A673 (cell line): ENCODE measurements at regions not wholly inside any gene's neighbourhood (a gene's known extent, or its start where the extent isn't known, plus 50 kb on each side); places are given as distances from the start of the nearest gene placed in this dataset.

Experiments
- BruUV-seq: library from RNA; stranded (reverse); fragments of 400-500 nt; replicated peaks from 2 replicates; lab custom pipeline; 2021; lab: Mats Ljungman, UMichigan
- CTCF ChIA-PET: fragments of 300-600 bp; sonication (Branson Sonifier 250); formaldehyde crosslinking; loops from one replicate; lab custom pipeline; 2022; ENCODE audit warnings: antibody characterized with exemption; lab: Charles Lee
- POLR2A ChIA-PET: fragments of 300-600 bp; sonication (Branson Sonifier 250); formaldehyde crosslinking; loops from one replicate; lab custom pipeline; 2022; ENCODE audit warnings: antibody characterized with exemption; ENCODE audit not compliant: low non-redundant PET; lab: Charles Lee
- DNase-seq: peaks from one replicate; pipeline ENCODE4 v3.0.0-alpha.2; 2015; ENCODE audit warnings: low spot score
- H3K27ac ChIP-seq: fragments of 200-600 bp; sonication (generic); 2 replicates; pipeline ENCODE4 v1.5.1; 2016; ENCODE audit warnings: mixed run types, low read depth, mild to moderate bottlenecking, mixed read lengths, antibody characterized with exemption, low read length; ENCODE audit not compliant: poor library complexity, severe bottlenecking
- H3K27me3 ChIP-seq: fragments of 200-600 bp; sonication (generic); replicated peaks from 2 replicates; pipeline ENCODE4 v1.6.1; 2017; ENCODE audit warnings: mixed run types, low read depth, mild to moderate bottlenecking, mixed read lengths, antibody characterized with exemption, low read length; ENCODE audit not compliant: insufficient read depth, poor library complexity
- H3K36me3 ChIP-seq: fragments of 200-600 bp; sonication (generic); 2 replicates; pipeline ENCODE4 v1.6.1; 2016; ENCODE audit warnings: mixed run types, mild to moderate bottlenecking, mixed read lengths, antibody characterized with exemption, low read length; ENCODE audit not compliant: insufficient read depth, poor library complexity, severe bottlenecking
- H3K4me1 ChIP-seq: fragments of 200-600 bp; sonication (generic); 2 replicates; pipeline ENCODE4 v1.6.1; 2017; ENCODE audit warnings: mixed run types, mild to moderate bottlenecking, mixed read lengths, antibody characterized with exemption, low read length; ENCODE audit not compliant: insufficient read depth, poor library complexity, severe bottlenecking
- H3K4me3 ChIP-seq: fragments of 200-600 bp; sonication (generic); 2 replicates; pipeline ENCODE4 v1.5.1; 2016; ENCODE audit warnings: low read depth, mixed run types, mild to moderate bottlenecking, mixed read lengths, low read length; ENCODE audit not compliant: poor library complexity, severe bottlenecking
- H3K9me3 ChIP-seq: fragments of 200-600 bp; sonication (generic); 2 replicates; pipeline ENCODE4 v1.6.1; 2016; ENCODE audit warnings: mixed run types, low read depth, mild to moderate bottlenecking, mixed read lengths, antibody characterized with exemption, low read length; ENCODE audit not compliant: poor library complexity, severe bottlenecking
- CTCF ChIP-seq: fragments of 300-800, 200-600 bp; sonication (generic); conservative IDR thresholded peaks from 2 replicates; pipeline ENCODE4 v1.5.1; 2017; ENCODE audit warnings: low read depth, mild to moderate bottlenecking, antibody characterized with exemption, low read length, moderate library complexity, mixed read lengths
- EZH2 ChIP-seq: fragments of 200-600 bp; sonication (generic); IDR thresholded peaks from 2 replicates; pipeline ENCODE4 v1.6.1; 2017; ENCODE audit warnings: borderline replicate concordance, low read depth, mild to moderate bottlenecking, mixed read lengths, antibody characterized with exemption, low read length; ENCODE audit not compliant: poor library complexity, severe bottlenecking
- intact Hi-C: fragments of 100-400 bp; cut with micrococcal nuclease; formaldehyde crosslinking; loops from one replicate; pipeline ENCODE4 v1.10.0; 2022; ENCODE audit not compliant: unreplicated experiment

DNA sequence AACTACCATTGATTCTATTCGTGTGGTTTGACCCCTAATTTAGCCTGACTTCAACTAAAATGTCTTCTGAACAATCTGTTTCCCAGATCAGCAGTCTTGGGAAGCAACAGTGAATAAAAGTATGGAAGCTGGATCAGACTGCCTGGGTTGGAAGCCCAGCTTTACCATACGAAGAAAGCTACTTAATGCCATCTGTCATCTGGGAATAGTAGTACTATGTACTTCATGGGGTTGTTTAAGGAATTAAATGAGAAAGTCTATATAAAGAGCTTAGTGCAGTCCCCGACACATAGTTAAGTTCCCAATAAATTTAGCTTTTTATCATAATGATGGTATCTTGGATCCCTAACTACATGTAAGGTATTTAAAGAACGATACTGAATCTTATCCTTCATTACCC lies 151.5 kb upstream of the ERCC4 start:
- no peaks in the 10 kb centered on the region for H3K9me3 ChIP-seq
- H3K4me1 ChIP-seq: no peaks in the 10 kb centered on the region
- H3K27me3 ChIP-seq: peaks cover 25% of the 10 kb centered on the region
- no peak overlapping the region for H3K4me3 ChIP-seq
- ChIA-PET POLR2A (no interaction called here), CTCF (no interaction called here)
- intact Hi-C loops: no loop called here
- TF ChIP-seq EZH2 (no peak), CTCF (no peak)
- no peaks in the 10 kb centered on the region for H3K36me3 ChIP-seq
- BruUV-seq: no TSS peak
- DNase-seq: no peak
- H3K27ac ChIP-seq: no peak overlapping the region

GRCh38 chr16:13770436-13770835 lies 149.5 kb upstream of the ERCC4 start:
- ChIA-PET POLR2A (no interaction called here), CTCF (no interaction called here)
- no peak overlapping the region for H3K4me3 ChIP-seq
- DNase-seq: no peak
- no TSS peak for BruUV-seq
- no peaks in the 10 kb centered on the region for H3K4me1 ChIP-seq
- TF ChIP-seq CTCF (no peak), EZH2 (no peak)
- no peak overlapping the region for H3K27ac ChIP-seq
- peaks cover 25% of the 10 kb centered on the region for H3K27me3 ChIP-seq
- intact Hi-C loops: no loop called here
- no peaks in the 10 kb centered on the region for H3K9me3 ChIP-seq
- H3K36me3 ChIP-seq: no peaks in the 10 kb centered on the region

DNA sequence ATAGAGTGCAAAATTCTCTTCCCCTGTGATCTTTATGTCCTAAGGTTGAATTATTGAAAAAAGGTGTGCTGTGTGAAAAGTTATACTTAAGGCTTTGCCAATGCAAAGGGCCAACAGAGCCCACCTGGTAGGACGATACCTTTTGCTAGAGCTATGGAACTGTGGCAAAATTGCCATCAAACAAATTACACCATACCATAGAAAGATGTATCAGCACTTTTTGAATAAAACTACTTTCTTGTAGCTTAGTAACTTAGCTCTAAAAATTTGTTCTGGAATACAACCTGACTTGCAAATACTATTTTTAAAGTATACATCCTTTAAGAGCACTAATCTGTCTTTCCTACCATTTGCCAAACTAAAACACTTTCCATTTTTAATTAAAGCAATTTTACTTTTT lies 147.2 kb upstream of the ERCC4 start:
- ChIA-PET CTCF (no interaction called here), POLR2A (no interaction called here)
- Histone ChIP-seq H3K4me3 (no peak overlapping the region), H3K4me1 (no peaks in the 10 kb centered on the region), H3K27me3 (peaks cover 20% of the 10 kb centered on the region), H3K36me3 (no peaks in the 10 kb centered on the region), H3K27ac (no peak overlapping the region), H3K9me3 (no peaks in the 10 kb centered on the region)
- no peak for DNase-seq
- TF ChIP-seq EZH2: no peak
- intact Hi-C loops: no loop called here
- no TSS peak for BruUV-seq

GRCh38 chr16:13779676-13780075 lies 140.3 kb upstream of the ERCC4 start:
- H3K27me3 ChIP-seq: no peaks in the 10 kb centered on the region
- H3K36me3 ChIP-seq: no peaks in the 10 kb centered on the region
- H3K4me3 ChIP-seq: no peak overlapping the region
- H3K9me3 ChIP-seq: no peaks in the 10 kb centered on the region
- no peak for TF ChIP-seq EZH2
- no peak for TF ChIP-seq CTCF
- ChIA-PET POLR2A (no interaction called here), CTCF (no interaction called here)
- no peak overlapping the region for H3K27ac ChIP-seq
- H3K4me1 ChIP-seq: no peaks in the 10 kb centered on the region
- no TSS peak for BruUV-seq
- intact Hi-C loops: no loop called here
- DNase-seq: no peak
